GM20000 (cell line): ENCODE measurements at regions not wholly inside any gene's neighbourhood (a gene's known extent, or its start where the extent isn't known, plus 50 kb on each side); places are given as distances from the start of the nearest gene placed in this dataset.

Source experiments
- DNase-seq: peaks from one replicate; pipeline ENCODE4 v3.0.0; 2012; ENCODE audit warnings: low spot score
- CTCF ChIP-seq: IDR thresholded peaks from 2 replicates; pipeline ENCODE4 v1.5.1; 2012; ENCODE audit warnings: mild to moderate bottlenecking, control low read depth; ENCODE audit errors: extremely low read depth, missing control alignments

- DNase-seq = no peak
- no peak for TF ChIP-seq CTCF
These were observed 492.3 kb downstream of the XIRP2 start for GRCh38 chr2:167380555-167380954.

- DNase-seq = no peak
- TF ChIP-seq CTCF = no peak
These were observed 491.8 kb downstream of the XIRP2 start for GRCh38 chr2:167380094-167380493.

- no peak for DNase-seq
These were observed 480.8 kb downstream of the XIRP2 start for GRCh38 chr2:167369083-167369482.

DNA sequence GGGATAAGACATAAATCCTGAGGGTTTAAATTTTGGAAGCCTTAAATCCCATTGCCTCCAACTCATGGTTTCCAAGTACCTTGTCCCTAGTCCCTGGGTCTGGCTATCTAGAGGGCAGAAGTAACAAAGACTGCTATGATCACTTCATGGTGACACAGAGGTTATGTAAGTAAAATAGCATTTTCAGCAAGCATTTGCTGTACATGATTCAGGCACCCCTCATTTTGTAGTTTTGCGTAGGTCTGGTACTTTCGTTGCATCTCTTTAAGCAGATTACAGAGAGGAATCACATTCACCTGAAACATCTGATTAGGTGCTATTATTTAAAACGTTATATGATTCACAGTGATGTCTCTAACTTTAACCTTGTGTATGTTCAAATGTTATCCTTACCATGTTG is 480.1 kb downstream of the XIRP2 start:
- DNase-seq = no peak
- TF ChIP-seq CTCF = no peak

More at GRCh38 chr2:167369083-167369482, 480.8 kb downstream of the XIRP2 start:
- TF ChIP-seq CTCF = no peak

DNA sequence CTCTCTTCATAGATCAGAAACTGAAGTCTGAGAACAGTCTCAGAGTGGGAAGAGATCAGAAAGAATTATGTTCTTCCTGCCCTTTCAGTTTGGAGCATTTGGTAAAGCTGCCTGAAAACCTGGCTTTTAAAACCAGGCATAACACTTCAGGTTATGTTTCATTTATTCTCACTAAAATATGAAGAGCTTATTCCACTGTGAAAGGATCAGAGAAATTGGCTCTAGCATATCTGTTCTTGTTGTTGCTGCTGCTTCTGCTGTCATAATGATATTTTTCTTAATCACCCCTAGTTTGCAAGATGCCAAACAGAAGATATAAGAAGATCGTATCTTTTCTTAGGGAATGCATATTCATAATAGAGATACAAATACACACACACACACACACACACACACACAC is 476.9 kb downstream of the XIRP2 start:
- no peak for DNase-seq
- TF ChIP-seq CTCF = no peak

- no peak for DNase-seq
- no peak for TF ChIP-seq CTCF
These were observed 473.1 kb downstream of the XIRP2 start for GRCh38 chr2:167361426-167361825.

DNA sequence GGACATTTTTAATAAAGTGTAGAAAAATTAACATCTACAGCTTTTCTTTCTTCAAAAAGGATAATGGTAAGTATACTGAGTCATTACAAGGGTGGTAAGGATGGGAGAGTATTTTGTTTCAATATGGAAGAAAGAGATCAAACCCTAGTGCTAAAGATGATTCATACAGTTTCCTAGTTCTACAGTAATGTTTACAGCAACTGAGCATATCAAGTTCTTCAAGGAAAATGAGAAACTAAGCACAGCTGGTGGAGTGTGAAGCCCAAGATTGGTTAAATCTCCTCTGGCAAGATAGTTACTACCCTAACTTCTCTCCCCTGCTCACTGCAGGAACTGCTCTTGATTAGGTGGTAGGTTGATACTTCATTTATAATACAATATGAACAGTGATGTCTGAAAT is 467.5 kb downstream of the XIRP2 start:
- no peak for DNase-seq
- no peak for TF ChIP-seq CTCF
